Astrocyte (in vitro differentiated cells and primary cell): ENCODE measurements at regions not wholly inside any gene's neighbourhood (a gene's known extent, or its start where the extent isn't known, plus 50 kb on each side); places are given as distances from the start of the nearest gene placed in this dataset.
"Not testable (repeated sequence)": the region's sequence is repeated elsewhere in the genome, so short reads cannot be mapped to it uniquely, and the experiment has no call there.

Experiments
- EZH2 ChIP-seq: IDR thresholded peaks from 2 replicates; pipeline ENCODE4 v1.6.1; 2012; ENCODE audit warnings: mild to moderate bottlenecking, low read length, inconsistent platforms; ENCODE audit not compliant: insufficient read depth
- TF ChIP-seq, protein P1 (sequence below): IDR thresholded peaks from 2 replicates; pipeline ENCODE4 v1.5.1; 2011; ENCODE audit warnings: low read depth, mild to moderate bottlenecking, inconsistent platforms, low read length, moderate library complexity; ENCODE audit not compliant: insufficient read depth

DNA sequence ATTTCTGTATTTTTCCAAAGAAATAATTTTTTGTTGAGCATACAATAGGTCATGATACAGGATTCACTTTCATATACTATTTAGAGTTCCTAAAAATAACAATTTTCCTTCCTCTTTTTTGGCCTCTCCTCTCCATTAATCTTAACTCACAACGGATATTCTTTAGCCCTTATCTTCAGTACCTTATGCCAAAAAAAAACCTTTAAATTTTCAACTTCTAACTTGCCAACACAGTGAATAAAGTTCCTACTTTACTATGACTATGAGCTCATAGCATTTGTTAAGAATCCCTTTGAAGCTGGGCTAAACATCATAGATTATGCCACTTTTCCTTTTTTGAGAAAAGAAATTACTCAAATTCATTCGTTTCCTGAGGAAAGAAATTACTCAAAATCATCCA, 1095.5 kb downstream of the EPHA3 start:
- TF ChIP-seq, protein P1, sequence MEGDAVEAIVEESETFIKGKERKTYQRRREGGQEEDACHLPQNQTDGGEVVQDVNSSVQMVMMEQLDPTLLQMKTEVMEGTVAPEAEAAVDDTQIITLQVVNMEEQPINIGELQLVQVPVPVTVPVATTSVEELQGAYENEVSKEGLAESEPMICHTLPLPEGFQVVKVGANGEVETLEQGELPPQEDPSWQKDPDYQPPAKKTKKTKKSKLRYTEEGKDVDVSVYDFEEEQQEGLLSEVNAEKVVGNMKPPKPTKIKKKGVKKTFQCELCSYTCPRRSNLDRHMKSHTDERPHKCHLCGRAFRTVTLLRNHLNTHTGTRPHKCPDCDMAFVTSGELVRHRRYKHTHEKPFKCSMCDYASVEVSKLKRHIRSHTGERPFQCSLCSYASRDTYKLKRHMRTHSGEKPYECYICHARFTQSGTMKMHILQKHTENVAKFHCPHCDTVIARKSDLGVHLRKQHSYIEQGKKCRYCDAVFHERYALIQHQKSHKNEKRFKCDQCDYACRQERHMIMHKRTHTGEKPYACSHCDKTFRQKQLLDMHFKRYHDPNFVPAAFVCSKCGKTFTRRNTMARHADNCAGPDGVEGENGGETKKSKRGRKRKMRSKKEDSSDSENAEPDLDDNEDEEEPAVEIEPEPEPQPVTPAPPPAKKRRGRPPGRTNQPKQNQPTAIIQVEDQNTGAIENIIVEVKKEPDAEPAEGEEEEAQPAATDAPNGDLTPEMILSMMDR: not testable (repeated sequence)
- not testable (repeated sequence) for TF ChIP-seq EZH2
